IPS-NIHi7 (cell line): ENCODE measurements at regions not wholly inside any gene's neighbourhood (a gene's known extent, or its start where the extent isn't known, plus 50 kb on each side); places are given as distances from the start of the nearest gene placed in this dataset.

ENCODE experiments used
- DNase-seq: peaks from one replicate; pipeline ENCODE4 v3.0.0; 2012; ENCODE audit warnings: mixed read lengths; ENCODE audit errors: extremely low spot score

DNA sequence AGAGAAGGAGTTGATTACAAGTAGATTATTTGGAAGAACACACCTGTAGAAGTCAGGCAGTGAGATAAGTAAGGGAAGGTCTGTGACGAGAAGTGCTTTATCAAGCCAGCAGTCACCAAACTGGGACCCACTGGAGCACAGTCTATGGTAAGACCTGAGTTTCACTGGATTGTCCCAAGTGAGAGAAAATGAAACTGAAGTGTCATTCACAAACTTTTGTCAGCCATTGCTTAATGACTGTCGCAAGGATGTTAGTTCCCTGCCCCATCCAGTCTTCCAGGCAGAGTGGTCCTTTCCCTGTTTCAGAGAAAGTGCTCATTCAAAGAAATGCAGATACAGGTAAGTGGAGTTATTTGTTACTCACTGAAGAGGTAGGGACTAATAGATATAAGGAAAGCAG lies 728.0 kb upstream of the TENM4 start:
- no peak for DNase-seq

DNA sequence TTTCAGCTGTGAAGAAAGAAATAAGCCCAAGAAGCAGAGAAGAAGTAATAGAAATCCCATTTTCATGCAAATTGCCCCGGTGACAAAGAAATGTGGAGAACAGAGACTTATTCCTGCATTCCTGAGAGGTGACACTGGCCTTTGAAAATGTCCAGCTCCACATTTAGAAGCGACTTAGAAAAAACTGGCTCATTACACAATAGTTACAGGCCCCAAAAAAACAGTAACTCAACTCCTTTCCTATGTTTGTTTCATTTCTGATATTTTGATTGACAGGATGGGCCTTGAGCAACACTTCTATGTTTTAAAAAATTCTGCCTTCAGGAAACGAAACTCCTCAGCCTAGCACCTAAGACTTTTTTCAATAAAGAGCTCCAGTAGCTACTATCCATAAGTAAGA lies 726.9 kb upstream of the TENM4 start:
- DNase-seq: no peak

DNA sequence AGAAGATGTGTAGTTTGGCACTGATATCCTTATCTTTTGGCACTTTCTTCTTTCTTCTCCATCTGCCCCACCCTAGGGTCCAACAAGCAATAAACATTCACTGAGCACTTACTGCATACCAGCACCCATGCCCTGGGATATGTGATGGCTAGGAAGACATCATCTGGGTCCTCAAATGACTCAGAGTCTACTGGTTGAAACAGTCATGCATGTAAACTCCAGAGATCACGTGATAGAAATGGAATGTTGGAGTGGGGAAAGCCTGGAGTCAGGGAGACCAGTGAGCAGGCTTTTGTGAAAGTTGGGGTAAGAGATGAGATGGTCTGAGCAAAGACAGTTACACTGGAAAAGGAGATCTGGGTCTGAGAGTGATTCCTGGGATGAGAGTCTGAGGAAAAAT lies 724.9 kb upstream of the TENM4 start:
- DNase-seq: no peak

DNA sequence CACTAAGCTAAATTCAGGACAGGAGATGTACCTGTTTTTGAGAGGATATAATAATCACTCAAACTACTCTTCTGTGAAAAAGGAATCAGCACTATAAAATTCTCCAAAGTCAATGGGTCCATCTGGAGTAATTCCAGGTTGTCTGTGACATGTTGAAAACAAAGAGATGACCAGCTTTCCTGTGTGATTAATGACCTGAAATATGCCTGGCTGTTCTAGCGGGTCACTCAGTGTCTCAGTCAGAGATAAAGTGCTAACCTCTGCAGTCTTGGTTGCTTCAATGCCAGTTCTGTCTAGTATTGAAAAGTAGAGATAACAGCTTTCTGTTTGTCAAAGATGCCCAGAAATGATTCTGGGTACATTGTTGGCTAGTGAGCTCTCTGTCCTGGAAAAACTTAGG lies 722.6 kb upstream of the TENM4 start:
- no peak for DNase-seq

DNA sequence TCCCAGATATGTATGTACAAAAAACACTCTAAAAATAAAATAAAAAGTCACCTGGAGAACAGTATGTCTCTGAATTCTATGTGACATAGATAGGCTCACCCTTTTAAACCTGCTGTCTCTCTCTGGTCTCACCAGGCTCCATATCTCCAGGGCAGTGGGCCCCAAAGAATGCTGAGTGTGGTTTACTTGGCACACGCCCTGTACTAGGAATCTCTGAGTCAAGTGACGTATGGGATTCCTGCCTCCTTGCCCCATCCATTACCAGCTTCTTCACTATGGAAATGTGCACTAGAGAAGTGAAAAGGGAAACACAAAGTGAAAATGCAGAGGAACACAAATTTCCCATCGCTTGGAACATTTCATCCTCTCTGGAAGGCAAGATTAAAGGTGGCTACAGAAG lies 722.2 kb upstream of the TENM4 start:
- no peak for DNase-seq

DNA sequence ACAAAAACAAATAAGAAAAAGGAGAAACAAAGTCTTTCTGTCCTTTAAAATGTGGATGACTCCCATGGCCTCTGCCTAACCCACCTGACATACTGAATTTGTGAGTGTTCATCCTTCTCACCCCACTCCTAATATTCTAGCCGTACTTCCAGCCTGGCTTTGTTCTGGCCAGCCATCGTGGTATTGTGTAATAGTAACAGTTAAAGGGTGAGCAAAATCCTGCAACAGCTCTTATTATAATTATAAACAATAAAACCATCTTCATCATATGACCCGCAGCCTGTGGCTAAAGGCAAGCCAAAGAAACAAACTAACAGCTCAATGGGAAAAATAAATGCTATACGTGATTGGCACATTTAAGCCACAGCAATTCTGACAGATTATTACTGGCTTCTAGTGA lies 721.6 kb upstream of the TENM4 start:
- DNase-seq: no peak

DNA sequence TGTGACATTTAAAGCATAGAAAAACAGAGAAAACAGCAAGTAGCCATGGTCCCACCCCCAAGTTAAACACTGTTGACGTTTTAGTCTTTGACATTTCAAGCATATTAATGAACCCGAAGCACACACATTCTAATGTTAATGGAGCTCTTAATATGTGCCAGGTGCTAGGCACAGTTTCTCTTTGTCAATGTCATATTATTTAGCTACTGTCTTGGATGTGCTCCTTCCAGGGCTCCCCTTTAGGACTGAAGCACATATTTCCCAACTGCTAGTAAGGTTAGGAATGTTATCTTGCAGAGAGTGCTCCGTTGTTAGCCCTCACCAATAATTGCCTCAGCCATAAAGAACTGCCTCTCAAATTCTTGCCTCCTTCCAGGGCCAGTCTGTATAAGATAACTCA lies 716.6 kb upstream of the TENM4 start:
- DNase-seq: no peak

DNA sequence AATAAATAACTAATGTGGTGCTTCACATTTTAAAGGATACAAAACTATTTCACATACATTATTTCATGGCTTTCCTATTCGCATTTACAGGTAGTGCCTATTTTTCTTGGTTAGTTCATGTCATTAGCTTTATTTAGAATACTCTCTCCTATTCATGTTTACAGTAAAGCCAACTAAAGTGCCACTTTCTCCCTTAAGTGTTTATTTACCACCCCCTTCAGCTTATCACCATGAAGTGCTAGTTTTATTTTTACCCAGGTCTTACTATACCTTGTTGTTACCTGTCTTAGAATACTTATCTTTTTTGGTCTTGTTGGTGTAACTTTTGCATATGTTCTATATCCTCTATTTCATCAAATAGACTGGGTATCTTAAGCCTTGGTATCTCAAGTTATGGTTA lies 715.2 kb upstream of the TENM4 start:
- no peak for DNase-seq

DNA sequence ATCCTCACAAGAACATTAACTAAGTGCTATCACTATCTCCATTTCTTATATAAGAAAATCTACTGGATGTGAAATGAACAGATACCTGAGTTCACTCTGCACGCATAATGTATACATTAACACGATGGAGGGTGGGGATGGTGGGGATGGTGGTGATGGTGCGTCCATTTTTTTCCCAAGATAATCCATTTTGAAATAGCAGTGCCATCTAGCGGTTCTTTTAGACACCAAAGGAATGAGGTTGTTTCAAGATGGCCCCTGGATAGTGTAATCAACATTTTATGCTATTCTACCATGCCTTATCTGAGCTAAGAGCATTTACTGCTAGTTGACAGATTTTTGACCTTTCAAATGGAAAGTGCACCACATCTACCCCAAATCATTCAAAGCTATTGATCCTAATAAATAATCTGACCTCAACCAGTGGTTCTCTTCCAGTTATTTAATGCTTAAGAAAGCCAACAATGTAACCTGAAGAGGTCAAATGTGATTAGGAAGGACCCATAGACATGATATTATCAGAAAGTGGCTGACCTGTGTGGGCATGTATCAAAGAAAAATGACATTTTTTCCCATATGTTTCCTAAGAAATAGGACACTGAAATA lies 714.7 kb upstream of the TENM4 start:
- peak; percentile 22 for DNase-seq

DNA sequence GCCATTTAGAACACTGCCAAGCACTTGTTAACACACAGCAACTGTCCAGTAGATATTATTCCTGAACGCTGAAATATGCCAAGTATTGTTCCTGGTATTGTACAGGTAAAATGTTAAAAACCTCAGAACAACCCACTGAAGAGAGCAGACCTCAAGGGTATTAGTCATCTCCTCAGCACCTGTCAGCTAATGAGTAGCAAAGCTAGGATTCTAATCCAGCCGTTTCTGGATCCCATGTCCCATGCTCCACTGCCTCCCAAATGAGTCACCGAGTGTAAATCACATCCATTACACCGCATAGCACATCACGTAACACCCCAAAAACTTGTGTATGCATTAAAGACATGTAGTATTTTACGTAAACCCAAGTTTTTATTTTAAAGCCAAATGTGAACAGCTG lies 705.4 kb upstream of the TENM4 start:
- DNase-seq: no peak

DNA sequence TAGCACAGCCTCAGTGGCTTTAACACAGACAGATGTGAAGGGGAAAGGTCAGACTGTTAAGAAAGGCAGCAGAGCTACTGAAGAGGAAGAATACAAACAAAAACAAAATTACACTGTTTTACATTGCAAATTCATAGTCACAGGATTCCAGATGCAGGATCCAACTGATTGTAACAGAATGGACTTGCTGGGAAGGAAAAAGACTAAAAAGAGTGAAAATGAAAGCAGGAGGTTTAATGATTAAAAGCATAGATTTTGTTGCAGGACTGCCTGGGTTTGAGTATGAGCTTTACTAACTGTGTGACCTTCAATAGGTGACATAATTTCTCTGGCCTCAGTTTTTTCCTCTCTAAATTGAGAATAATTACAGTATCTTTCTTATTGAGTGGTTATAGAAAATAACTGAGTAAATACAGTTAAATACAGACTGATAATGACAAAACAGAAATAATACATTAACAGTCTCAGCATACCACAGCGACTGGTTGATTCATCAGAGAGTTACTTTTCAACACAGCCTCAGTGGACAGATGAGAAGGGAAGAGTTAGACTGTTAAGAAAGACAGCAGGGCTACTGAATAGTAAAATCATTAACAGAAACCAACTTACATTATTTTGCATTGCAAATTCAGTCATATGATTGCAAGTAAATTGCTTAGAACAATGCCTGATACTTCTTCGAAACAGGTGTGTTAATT lies 704.2 kb upstream of the TENM4 start:
- no peak for DNase-seq

DNA sequence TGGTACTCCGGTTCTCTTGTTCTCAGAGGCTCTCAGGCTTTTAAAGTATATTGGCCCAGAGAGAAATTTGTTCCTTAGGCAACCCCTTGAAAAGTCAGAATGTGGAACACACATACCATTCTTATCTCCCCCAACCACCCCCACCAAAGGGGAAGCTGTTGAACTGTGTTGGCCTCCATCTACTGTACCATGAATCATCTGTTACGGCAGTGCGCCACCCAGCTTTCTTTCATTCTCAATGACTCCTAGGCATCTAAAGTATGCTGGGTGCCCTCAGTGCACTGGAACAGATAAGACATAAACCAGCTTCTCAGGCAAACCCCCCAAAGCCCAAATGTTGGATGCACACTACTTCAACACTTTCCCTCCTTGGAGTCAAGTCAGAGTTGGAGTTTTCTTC lies 696.2 kb upstream of the TENM4 start:
- no peak for DNase-seq

DNA sequence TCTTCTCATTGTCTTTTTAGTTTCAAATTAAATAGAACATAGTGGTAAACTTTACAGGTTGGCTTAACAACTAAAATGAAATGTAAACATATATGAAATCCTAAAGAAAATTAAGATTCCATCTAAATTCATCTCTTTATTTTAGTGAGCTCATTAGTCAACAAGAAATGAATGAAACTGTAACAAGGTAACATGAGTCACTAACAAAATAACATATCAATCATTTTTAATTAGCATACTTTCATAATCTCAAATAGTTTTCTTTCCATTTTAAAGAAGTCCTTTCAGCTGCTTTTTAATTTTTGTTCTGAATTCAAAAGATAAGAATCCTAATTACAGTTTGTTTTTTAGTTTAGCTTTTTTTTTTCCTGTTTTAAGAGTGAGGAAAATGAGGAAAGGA lies 688.6 kb upstream of the TENM4 start:
- DNase-seq: no peak

DNA sequence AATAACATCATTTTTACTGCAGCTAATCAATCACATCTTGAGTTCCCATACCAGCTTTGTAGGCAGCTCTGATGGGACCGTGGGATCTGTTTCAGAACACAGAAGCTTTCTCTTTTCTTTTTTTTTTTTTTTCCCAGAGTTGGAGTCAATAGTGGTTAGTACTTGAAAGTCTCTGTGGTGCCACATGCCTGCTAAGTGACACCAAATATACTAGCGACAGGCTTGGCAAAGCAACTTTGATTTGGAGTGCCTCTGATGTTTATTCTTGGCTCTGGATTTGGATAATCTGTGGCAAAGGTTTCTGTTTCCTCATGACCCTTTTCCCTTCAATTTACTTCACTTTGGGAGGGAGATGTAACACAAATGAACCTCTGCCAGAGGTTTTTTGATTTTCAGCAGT lies 681.4 kb upstream of the TENM4 start:
- DNase-seq: no peak

DNA sequence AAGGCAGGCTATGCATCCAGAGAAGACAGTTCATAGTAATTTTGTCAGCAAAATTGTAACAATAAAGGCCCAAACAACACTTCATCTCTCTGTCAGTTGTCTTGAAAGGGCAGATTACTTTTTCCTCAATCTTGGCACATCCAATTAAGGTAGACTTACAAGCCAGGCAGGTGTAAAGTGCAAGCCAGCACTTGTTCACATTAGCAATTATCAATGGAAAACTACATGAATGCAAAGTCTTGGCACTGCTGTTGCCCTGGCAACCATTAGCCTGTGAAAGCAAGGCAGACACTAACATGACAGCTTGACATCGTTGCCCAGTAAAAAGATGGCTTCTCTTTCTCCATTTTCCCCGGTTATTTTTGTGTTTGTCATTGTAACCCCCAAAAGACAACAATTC lies 677.2 kb upstream of the TENM4 start:
- DNase-seq: no peak

DNA sequence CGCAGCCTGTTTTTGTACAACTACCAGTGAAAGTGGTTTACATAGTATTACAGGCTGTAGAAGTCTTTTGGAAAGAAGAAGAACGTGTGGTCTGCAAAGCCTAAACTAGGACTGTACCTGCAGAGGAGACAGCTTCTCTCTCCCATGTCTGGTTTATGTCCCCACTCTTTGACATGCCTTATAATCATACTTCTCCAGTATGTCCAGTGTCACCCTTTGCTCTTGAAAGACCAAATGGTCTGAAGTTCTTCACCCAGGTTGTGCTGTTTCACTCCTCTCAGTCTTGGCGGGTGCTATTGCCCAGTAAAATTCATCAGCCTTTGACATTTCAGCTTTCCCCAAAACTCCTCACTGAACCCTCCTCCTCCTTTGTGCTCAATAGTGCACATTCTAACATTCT lies 676.0 kb upstream of the TENM4 start:
- no peak for DNase-seq

DNA sequence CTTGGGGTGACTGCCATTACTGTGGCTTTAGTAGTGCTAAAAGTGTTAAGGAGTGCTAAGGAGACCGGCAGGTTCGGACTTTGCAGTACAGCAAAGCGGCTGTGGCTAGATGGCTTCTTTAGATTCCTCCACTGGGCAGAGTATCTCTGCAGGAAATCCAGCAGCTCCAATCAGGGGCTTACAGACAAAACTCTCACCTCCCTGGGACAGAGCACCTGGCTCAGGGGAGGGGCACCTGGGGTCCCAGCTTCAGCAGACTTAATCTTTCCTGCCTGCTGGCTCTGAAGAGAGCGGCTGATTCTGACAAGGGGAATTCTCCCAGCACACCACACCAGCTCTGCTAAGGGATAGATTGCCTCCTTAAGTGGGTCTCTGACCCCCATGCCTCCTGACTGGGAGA lies 668.8 kb upstream of the TENM4 start:
- DNase-seq: peak; percentile 11

DNA sequence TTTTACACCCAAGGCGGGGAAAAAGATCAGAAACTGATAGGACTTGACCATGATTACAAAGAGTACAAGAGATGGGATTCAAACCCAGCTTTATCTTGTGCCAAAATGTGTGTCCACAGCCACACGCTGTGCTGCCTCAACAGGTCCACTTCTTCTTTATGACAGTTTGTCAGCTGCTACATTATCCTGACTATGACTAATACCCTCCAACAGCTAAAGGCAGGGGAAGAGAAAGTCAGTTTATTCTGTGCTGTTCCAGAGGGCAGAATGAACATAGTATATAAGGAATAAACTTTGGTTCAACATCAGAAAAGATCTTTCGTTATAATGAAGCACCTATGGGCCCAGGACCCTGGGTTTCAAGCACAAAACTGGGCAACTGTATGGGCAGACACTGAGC lies 668.2 kb upstream of the TENM4 start:
- DNase-seq: no peak

DNA sequence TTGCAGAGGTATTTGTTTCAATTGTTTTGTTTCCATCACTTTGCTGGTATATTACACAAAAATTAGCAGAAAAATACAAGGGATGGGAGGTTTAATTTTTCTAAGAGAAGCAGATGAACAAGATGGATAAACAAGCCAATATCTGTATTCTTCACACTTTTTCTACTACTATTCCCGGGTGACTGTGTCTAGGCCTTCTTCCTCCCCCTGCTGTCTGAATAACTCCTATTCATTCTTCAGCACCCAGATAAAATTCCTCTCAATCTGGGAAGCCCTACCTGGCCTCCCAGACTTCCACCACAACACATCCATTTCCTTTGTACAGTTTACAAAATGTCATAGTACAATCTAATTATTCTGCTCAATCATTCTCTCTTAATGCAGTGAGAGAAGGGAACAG lies 666.6 kb upstream of the TENM4 start:
- DNase-seq: no peak

DNA sequence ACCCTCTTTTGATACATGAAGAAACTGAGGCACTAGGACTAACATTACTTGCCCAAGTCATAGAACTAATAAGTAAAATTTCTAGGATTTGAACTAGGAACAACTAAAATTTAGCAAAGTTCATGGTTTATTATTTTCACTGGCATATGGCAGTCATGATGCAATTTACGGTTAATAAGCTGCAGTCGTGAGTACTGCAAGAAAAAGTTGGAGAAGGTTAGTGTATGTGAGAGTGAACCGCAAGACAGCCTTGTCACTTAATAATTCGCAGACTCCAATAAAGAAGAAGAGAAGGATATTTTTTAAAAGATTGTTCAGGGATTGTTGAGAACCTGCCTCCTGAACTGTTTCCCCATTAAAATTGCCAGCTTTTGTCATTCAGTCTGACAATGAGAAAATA lies 663.4 kb upstream of the TENM4 start:
- DNase-seq: no peak

DNA sequence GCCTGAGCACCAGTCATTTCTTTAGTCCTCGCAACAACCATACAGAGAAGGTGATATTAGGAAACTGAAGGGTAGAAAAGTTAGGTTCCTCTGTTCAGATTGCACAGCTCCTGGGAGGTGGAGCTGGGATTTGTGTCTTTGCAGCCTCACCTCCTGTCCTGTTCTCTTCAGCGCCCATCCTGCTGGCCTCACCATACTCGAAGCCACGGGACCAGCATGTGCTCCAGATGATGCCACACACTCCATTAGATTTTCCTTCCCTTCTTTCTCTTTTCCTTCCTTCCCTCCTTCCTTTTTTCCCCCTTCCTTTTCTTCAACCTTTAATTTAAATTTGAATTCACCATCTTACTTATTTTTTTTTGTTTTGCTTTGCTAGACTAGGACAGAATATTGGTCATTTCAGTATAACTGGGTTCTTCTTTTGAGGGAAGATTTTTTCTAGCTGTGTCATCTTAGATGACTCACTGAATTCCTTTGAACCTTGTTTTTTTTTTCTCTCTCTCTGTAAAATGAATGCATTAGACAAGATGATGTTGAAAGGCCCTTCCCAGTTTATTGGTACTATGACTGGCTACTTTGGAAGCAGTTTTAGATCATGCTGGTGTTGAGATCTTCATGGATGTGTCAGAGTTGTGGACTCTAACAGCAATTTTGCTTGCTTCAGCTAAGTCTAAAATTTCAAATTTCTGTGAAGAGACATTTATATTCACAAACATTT lies 662.5 kb upstream of the TENM4 start:
- no peak for DNase-seq

DNA sequence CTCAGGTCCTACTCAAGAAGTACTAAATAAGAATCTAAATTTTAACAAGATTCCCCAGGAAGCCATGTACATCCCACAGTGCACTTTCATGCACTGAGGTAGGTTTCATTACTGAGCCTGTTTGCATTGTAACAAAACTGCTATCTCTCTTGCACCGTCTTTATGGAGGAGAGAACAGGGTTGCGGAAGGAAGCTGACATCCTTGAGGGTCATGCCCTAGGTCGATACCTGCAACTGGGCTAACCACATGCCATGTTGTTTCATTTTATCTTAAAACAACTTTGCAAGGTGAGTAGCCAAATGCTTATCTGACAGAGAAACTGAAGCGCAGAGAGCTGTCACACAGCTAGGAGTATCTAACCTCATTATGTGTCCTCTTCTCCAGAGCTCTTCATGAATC lies 656.3 kb upstream of the TENM4 start:
- DNase-seq: no peak

DNA sequence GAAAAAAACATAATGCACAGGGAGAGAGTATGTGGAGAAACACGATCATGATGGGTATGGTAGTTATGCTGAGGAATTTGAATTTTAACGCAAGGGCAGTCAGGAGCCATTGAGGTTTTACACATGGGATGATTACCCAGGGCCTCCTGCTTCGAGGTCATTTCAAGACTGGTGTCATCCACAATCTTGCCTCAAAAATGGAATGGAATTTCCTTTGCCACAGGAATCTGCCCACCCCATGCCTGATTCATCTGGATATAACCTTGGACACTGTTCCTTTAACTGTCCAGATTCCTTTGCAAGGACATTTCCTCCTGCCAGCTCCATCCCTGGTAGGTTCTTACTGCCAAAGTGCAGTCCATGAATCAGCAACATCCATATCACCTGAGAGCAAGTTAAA lies 655.9 kb upstream of the TENM4 start:
- no peak for DNase-seq
